Parathyroid adenoma (tissue), 2 donors: ENCODE measurements at regions not wholly inside any gene's neighbourhood (a gene's known extent, or its start where the extent isn't known, plus 50 kb on each side); places are given as distances from the start of the nearest gene placed in this dataset.

Source experiments
- H2AFZ ChIP-seq: fragments of 300-600 bp; sonication (generic); one replicate; pipeline ENCODE4 v1.7.0; 2017; ENCODE audit warnings: antibody characterized with exemption, mild to moderate bottlenecking
- H3K27ac ChIP-seq: fragments of 300-600 bp; sonication (generic); one replicate; pipeline ENCODE4 v1.7.0; 2017
- H3K27me3 ChIP-seq: fragments of 300-600 bp; sonication (generic); one replicate; pipeline ENCODE4 v1.7.0; 2017; ENCODE audit warnings: low read length; ENCODE audit not compliant: control insufficient read depth, insufficient read depth
- H3K36me3 ChIP-seq: fragments of 300-600 bp; sonication (generic); one replicate; pipeline ENCODE4 v1.7.0; 2017; ENCODE audit warnings: low read length; ENCODE audit not compliant: control insufficient read depth, insufficient read depth
- H3K4me1 ChIP-seq: fragments of 300-600 bp; sonication (generic); one replicate; pipeline ENCODE4 v1.7.0; 2017; ENCODE audit warnings: control low read depth
- H3K4me2 ChIP-seq: fragments of 300-600 bp; sonication (generic); one replicate; pipeline ENCODE4 v1.7.0; 2017; ENCODE audit warnings: low read length
- H3K4me3 ChIP-seq: fragments of 300-600 bp; sonication (generic); one replicate; pipeline ENCODE4 v1.7.0; 2017; ENCODE audit warnings: low read depth, low read length
- H3K79me2 ChIP-seq: fragments of 300-600 bp; sonication (generic); one replicate; pipeline ENCODE4 v1.7.0; 2017; ENCODE audit warnings: control low read depth
- H3K9ac ChIP-seq: fragments of 300-600 bp; sonication (generic); one replicate; pipeline ENCODE4 v1.7.0; 2017; ENCODE audit warnings: mild to moderate bottlenecking
- H3K9me3 ChIP-seq: fragments of 300-600 bp; sonication (generic); one replicate; pipeline ENCODE4 v1.7.0; 2017; ENCODE audit warnings: low read length; ENCODE audit not compliant: control insufficient read depth
- TF ChIP-seq, protein P1 (sequence below): fragments of 300-600 bp; sonication (generic); IDR thresholded peaks from one replicate; pipeline ENCODE4 v1.7.0; 2017; ENCODE audit warnings: antibody characterized with exemption, mild to moderate bottlenecking
- donor health status: primary hyperparathyroidism.

DNA sequence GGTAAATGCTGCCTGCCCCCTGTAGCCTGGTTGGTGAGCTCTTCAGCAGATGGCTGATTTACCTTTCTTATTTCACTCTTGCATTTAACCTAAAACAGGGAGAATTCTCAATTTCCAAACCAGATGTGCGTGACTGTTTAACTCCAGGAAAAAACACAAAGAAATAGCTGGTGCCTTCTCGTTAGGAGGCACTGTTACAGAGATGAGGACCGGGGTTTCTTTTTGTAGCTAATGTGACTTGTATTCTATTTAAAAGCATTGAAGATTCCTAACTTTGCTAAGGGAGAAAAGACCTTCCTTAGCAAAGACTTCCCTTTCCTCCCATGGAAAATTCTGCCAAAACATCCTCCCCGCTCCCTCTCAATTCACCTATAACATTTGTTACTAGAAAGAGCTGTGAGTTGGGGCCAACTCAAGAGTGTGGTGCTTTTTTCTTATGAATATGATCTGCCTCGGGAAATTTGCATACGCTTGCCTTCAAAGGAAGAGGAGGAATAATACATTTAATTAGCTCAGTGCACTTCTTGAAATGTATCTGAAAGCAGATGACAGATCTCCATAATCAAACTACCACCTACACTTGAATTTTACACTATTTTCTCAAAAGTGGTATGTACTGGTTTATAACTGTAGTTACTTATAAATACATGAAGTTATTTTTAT lies 102.0 kb upstream of the ARID2 start:
- no peaks in the 10 kb centered on the region for H3K27me3 ChIP-seq

DNA sequence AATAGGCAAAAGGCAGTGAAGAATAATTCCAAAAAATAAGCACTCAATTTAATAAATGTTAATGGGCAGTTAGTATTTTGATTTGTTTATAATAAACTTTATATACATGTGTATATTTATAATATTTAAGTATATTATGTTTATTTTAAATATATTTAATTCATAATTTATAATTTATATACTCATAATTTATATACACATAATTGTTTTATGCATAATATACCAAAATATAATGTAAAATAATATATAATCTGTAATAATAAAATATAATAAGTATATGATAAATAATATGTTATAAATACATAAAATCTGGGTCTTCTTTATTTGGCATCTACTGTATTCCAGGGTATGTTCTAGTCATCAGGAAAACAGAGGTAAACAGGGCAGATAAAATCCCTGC lies 100.2 kb upstream of the ARID2 start:
- no peaks in the 10 kb centered on the region for H3K79me2 ChIP-seq
- no peak overlapping the region for H3K4me2 ChIP-seq
- H3K9me3 ChIP-seq: no peaks in the 10 kb centered on the region
- H3K4me1 ChIP-seq: no peaks in the 10 kb centered on the region
- no peak overlapping the region for H3K9ac ChIP-seq
- no peak overlapping the region for H3K27ac ChIP-seq
- TF ChIP-seq, protein P1, sequence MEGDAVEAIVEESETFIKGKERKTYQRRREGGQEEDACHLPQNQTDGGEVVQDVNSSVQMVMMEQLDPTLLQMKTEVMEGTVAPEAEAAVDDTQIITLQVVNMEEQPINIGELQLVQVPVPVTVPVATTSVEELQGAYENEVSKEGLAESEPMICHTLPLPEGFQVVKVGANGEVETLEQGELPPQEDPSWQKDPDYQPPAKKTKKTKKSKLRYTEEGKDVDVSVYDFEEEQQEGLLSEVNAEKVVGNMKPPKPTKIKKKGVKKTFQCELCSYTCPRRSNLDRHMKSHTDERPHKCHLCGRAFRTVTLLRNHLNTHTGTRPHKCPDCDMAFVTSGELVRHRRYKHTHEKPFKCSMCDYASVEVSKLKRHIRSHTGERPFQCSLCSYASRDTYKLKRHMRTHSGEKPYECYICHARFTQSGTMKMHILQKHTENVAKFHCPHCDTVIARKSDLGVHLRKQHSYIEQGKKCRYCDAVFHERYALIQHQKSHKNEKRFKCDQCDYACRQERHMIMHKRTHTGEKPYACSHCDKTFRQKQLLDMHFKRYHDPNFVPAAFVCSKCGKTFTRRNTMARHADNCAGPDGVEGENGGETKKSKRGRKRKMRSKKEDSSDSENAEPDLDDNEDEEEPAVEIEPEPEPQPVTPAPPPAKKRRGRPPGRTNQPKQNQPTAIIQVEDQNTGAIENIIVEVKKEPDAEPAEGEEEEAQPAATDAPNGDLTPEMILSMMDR: no peak
- H2AFZ ChIP-seq: no peak overlapping the region
- no peaks in the 10 kb centered on the region for H3K36me3 ChIP-seq
- no peak overlapping the region for H3K4me3 ChIP-seq
- H3K27me3 ChIP-seq: no peaks in the 10 kb centered on the region

More for the DNA sequence above, 102.0 kb upstream of the ARID2 start:
- H3K4me2 ChIP-seq: no peak overlapping the region
- no peaks in the 10 kb centered on the region for H3K79me2 ChIP-seq
- H3K36me3 ChIP-seq: no peaks in the 10 kb centered on the region
- no peak overlapping the region for H3K27ac ChIP-seq
- TF ChIP-seq, protein P1: no peak
- no peaks in the 10 kb centered on the region for H3K4me1 ChIP-seq
- no peak overlapping the region for H3K4me3 ChIP-seq
- no peaks in the 10 kb centered on the region for H3K9me3 ChIP-seq
- no peak overlapping the region for H2AFZ ChIP-seq
- no peak overlapping the region for H3K9ac ChIP-seq

- Histone ChIP-seq H3K9me3 (no peaks in the 10 kb centered on the region), H3K4me1 (no peaks in the 10 kb centered on the region), H3K27me3 (no peaks in the 10 kb centered on the region), H3K9ac (no peak overlapping the region), H3K27ac (no peak overlapping the region), H3K4me3 (no peak overlapping the region), H3K36me3 (no peaks in the 10 kb centered on the region), H3K4me2 (no peak overlapping the region), H2AFZ (no peak overlapping the region), H3K79me2 (no peaks in the 10 kb centered on the region)
- TF ChIP-seq, protein P1: no peak
Observed at GRCh38 chr12:45633733-45634132, 95.8 kb upstream of the ARID2 start.

GRCh38 chr12:45634273-45634917 lies 95.1 kb upstream of the ARID2 start:
- no peaks in the 10 kb centered on the region for H3K27me3 ChIP-seq
- no peak overlapping the region for H3K9ac ChIP-seq
- no peaks in the 10 kb centered on the region for H3K4me1 ChIP-seq
- no peak overlapping the region for H2AFZ ChIP-seq
- H3K79me2 ChIP-seq: no peaks in the 10 kb centered on the region
- H3K4me2 ChIP-seq: no peak overlapping the region
- TF ChIP-seq, protein P1: no peak
- H3K4me3 ChIP-seq: no peak overlapping the region
- no peaks in the 10 kb centered on the region for H3K36me3 ChIP-seq
- H3K9me3 ChIP-seq: no peaks in the 10 kb centered on the region
- no peak overlapping the region for H3K27ac ChIP-seq

- no peak overlapping the region for H3K9ac ChIP-seq
- no peaks in the 10 kb centered on the region for H3K9me3 ChIP-seq
- no peak overlapping the region for H3K4me3 ChIP-seq
- no peaks in the 10 kb centered on the region for H3K36me3 ChIP-seq
- no peak overlapping the region for H2AFZ ChIP-seq
- no peak overlapping the region for H3K4me2 ChIP-seq
- TF ChIP-seq, protein P1: no peak
- no peaks in the 10 kb centered on the region for H3K27me3 ChIP-seq
- H3K4me1 ChIP-seq: no peaks in the 10 kb centered on the region
- H3K27ac ChIP-seq: no peak overlapping the region
- no peaks in the 10 kb centered on the region for H3K79me2 ChIP-seq
Observed at GRCh38 chr12:45637242-45637641, 92.3 kb upstream of the ARID2 start.
